GM18519 (cell line): ENCODE measurements at regions not wholly inside any gene's neighbourhood (a gene's known extent, or its start where the extent isn't known, plus 50 kb on each side); places are given as distances from the start of the nearest gene placed in this dataset.

ENCODE experiments used
- ATAC-seq: cut with Tn5 transposase; IDR thresholded peaks from one replicate; pipeline ENCODE4 v1.9.1; 2021; ENCODE audit warnings: mild to moderate bottlenecking, moderate library complexity; ENCODE audit not compliant: unreplicated experiment, low FRiP score

GRCh38 chr2:187143537-187143936 lies 294.6 kb upstream of the ZSWIM2 start:
- no peak for ATAC-seq

DNA sequence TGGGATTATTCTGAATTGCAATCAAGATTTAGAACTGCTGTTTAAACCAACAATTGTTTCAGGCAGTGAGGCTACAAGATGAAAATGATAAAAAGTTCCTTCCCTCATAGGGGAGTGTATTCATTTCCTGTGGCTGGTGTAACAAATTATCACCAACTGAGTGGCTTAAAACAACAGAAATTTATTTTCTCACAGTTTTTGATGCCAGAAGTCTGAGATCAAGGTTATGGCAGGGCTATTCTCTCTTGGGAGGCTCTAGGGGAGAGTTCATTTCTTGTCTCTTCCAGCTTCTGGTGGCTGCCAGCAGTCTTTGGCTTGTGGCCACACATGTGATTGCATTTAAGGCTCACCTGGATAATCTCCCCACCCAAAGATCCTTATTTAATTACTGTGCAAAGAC lies 290.5 kb upstream of the ZSWIM2 start:
- ATAC-seq: no peak

GRCh38 chr2:187138265-187138664 lies 289.3 kb upstream of the ZSWIM2 start:
- peak; percentile 57 for ATAC-seq

- no peak for ATAC-seq
Observed at GRCh38 chr2:187136646-187137045, 287.7 kb upstream of the ZSWIM2 start.

- ATAC-seq: no peak
Observed at GRCh38 chr2:187134306-187134705, 285.3 kb upstream of the ZSWIM2 start.

- no peak for ATAC-seq
Observed at GRCh38 chr2:187129868-187130267, 280.9 kb upstream of the ZSWIM2 start.

GRCh38 chr2:187129306-187129705 lies 280.3 kb upstream of the ZSWIM2 start:
- no peak for ATAC-seq

- ATAC-seq: no peak
Observed at GRCh38 chr2:187126247-187127005, 277.5 kb upstream of the ZSWIM2 start.

DNA sequence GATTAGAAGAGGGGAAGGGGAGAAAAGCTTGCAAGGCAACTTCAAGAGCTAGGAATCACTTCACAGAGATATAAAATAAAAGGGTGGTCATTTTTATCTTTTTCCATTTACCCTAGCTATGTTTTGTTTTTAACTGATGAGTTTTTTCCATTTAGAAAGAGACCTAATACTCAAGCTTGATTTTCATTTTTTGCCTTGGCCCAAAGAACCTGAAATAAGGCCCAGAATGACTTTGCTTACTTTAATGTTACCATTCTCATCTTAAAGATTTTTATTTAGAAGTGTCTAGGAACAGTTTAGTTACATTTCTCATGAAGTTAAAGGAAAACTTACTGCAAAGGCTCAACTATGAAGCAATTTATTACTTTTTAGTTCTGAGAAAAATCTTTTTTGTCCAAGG lies 276.3 kb upstream of the ZSWIM2 start:
- ATAC-seq: no peak

GRCh38 chr2:187124529-187124928 lies 275.6 kb upstream of the ZSWIM2 start:
- no peak for ATAC-seq

GRCh38 chr2:187118331-187119099 lies 269.5 kb upstream of the ZSWIM2 start:
- no peak for ATAC-seq

DNA sequence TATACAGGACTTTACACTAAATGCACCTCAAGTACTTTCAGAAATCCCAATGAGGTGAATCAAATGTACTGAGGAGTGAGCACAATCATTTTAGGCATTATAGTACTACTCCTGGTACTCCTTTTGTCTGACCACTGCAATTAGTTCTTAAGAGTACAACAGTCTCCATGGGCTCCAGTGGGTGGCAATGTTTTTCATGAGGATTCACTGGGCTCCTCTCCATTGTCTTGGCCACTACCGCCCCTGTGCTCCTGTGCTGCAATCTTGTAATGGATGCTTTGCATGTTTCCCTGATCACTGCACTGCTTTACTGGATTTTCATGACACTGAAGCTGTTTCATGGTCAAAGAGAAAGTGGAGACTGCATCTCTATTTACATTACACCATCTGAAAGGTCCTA lies 268.5 kb upstream of the ZSWIM2 start:
- no peak for ATAC-seq

DNA sequence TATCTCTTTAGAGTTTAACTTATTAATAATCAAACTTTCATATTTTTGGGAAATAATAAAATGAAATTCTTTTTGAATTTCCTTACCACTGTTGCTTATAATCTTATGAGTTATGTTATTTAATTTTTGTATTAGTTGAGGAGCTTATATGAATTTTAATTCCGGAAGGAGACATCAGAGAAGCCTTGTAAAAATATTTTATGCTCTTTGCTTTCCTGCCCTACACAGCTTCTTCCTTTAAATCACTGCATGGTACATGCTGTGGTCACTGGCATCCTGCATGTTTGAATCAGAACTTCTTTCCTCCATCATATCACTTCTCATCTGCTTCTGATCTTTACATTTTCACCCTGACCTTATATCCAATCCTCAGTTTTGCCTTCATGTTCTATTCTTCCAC lies 266.7 kb upstream of the ZSWIM2 start:
- no peak for ATAC-seq

GRCh38 chr2:187107001-187107400 lies 258.0 kb upstream of the ZSWIM2 start:
- ATAC-seq: no peak

DNA sequence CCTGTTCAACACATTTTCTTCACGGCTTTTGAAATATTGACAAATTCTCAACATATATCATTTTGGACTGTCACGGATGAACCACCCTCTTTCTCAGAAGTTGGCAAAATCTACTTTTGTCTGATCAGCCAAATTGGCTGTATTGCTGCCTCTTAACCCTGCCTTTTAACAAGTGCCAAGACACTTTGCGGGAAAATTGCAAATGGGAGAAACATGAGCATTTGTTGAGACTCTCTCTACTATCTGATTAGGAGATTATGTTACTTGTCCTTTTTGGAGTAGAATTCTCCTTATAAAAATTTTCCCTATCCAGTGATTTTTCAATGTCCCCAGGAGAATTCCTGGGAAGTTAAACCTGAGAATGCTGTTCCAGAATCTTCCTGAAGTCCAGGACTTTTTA lies 256.2 kb upstream of the ZSWIM2 start:
- no peak for ATAC-seq

GRCh38 chr2:187102381-187102780 lies 253.4 kb upstream of the ZSWIM2 start:
- no peak for ATAC-seq

GRCh38 chr2:187098154-187098553 lies 249.2 kb upstream of the ZSWIM2 start:
- no peak for ATAC-seq

- no peak for ATAC-seq
Observed at GRCh38 chr2:187093771-187094412, 244.9 kb upstream of the ZSWIM2 start.

DNA sequence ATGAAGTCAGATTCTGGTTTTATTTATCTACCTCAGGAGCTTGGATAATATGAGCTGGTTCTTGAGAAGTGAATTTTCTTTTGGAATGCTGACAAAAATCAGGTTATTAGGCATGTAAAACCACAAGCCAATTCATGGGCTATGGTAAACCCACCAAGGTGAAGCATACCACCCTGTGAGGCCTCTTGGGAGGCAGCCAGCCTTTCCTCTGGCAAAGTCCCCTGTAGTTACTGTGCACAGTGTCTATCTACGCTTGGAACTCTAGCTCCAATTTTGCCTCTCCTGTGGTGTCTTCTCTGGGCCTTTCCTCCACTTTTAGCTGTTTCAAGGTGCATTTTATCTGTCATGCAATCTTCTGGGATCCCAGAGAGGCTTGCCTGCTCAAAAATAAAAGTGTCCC lies 242.7 kb upstream of the ZSWIM2 start:
- no peak for ATAC-seq

DNA sequence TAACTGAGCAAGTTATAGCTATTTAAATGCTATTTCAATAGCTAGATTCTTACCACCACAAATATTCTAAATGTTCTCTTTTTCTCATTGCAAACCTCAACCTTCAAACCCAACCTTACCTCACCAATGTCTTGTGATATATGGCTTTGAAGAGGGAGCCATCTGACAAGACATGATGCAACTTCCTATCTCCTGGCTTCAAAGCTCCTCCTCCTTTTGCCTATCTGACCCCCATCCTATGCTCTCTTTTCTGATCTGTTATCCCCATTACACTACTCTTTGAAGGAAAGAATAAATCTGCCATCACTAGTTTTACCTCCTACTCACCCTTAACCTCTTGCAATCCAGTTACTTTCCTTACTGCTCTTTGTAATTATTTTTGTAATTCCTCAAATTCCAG lies 235.6 kb upstream of the ZSWIM2 start:
- ATAC-seq: no peak

DNA sequence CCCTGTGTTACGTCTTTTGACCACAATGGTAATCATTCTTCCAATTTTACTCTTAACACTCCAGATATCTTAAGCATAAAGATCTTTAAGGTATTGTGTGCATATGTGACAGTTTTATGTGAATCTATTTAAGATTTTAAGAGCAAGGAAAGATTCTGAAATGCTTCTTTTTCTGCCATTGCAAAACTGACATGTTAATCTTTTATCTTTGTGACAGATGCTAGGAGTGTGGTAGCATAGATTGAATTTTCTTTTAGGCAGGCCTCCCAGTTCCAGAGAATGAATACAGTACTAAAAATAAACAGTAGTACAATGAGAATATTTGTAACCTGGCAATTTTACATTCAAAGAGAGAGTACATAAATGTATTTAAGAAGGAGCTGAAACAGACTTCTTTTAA lies 232.5 kb upstream of the ZSWIM2 start:
- ATAC-seq: no peak

DNA sequence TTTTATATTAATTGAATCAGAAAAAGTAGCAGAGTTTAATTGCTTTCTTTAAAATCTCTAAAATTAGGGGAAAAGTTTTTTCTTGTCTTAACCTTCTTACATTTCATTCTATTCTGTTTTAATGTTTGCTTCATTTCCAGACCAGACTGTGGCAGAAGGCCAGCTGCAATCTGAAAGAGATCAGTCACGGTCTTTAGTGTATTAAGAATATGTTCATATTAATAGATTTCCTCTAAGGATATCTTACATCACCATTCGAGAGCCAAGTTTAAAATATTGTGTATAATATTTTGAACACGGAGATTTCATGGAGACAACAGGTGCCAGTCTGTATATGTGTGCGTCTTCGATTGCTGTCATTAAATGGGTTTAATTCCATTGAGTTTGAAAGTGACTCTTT lies 230.9 kb upstream of the ZSWIM2 start:
- ATAC-seq: no peak
